Testis (tissue), 2 donors: ENCODE measurements at regions not wholly inside any gene's neighbourhood (a gene's known extent, or its start where the extent isn't known, plus 50 kb on each side); places are given as distances from the start of the nearest gene placed in this dataset.

Experiments used
- POLR2A ChIP-seq: fragments of 450-650 bp; IDR thresholded peaks from one replicate; pipeline ENCODE4 v1.6.1; 2017; ENCODE audit warnings: antibody characterized with exemption, mild to moderate bottlenecking, moderate library complexity
- TF ChIP-seq, protein P1 (sequence below), 3 experiments: fragments of 450-650 bp in 2 of 3; fragments of 200-600 bp in 1 of 3; sonication (generic) in 1 of 3; IDR thresholded peaks; one replicate each; pipeline ENCODE4 v1.5.1; 2016 to 2019; ENCODE audit warnings: antibody characterized with exemption in 3 of 3, mild to moderate bottlenecking in 2 of 3, moderate library complexity in 1 of 3

- TF ChIP-seq, protein P1, sequence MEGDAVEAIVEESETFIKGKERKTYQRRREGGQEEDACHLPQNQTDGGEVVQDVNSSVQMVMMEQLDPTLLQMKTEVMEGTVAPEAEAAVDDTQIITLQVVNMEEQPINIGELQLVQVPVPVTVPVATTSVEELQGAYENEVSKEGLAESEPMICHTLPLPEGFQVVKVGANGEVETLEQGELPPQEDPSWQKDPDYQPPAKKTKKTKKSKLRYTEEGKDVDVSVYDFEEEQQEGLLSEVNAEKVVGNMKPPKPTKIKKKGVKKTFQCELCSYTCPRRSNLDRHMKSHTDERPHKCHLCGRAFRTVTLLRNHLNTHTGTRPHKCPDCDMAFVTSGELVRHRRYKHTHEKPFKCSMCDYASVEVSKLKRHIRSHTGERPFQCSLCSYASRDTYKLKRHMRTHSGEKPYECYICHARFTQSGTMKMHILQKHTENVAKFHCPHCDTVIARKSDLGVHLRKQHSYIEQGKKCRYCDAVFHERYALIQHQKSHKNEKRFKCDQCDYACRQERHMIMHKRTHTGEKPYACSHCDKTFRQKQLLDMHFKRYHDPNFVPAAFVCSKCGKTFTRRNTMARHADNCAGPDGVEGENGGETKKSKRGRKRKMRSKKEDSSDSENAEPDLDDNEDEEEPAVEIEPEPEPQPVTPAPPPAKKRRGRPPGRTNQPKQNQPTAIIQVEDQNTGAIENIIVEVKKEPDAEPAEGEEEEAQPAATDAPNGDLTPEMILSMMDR (IDR thresholded peaks at IDR 0.05) = no peak
- no peak for TF ChIP-seq POLR2A
Observed at GRCh38 chr14:98695809-98696208, 576.2 kb downstream of the BCL11B start.
